Mucosa of gallbladder (tissue), 1 donor: ENCODE measurements at regions not wholly inside any gene's neighbourhood (a gene's known extent, or its start where the extent isn't known, plus 50 kb on each side); places are given as distances from the start of the nearest gene placed in this dataset.

Source experiments
- DNase-seq: peaks from one replicate; pipeline ENCODE4 v3.0.0-alpha.2; 2020; ENCODE audit warnings: low spot score
- donor health status: DM: no; HTN: no; CAD: no.

- no peak for DNase-seq
Measured at GRCh38 chr5:175170899-175171298, 273.1 kb downstream of the DRD1 start.

- no peak for DNase-seq
Measured at GRCh38 chr5:175168882-175169507, 275.0 kb downstream of the DRD1 start.

- DNase-seq, result no peak
Measured at GRCh38 chr5:175166026-175166425, 278.0 kb downstream of the DRD1 start.

GRCh38 chr5:175163586-175164275 lies 280.3 kb downstream of the DRD1 start:
- no peak for DNase-seq

GRCh38 chr5:175162036-175162435 lies 281.9 kb downstream of the DRD1 start:
- no peak for DNase-seq

GRCh38 chr5:175159956-175160355 lies 284.0 kb downstream of the DRD1 start:
- no peak for DNase-seq

- no peak for DNase-seq
Measured at GRCh38 chr5:175148636-175149172, 295.3 kb downstream of the DRD1 start.

- no peak for DNase-seq
Measured at GRCh38 chr5:175146733-175147132, 297.2 kb downstream of the DRD1 start.

- no peak for DNase-seq
Measured at GRCh38 chr5:175141421-175141820, 302.6 kb downstream of the DRD1 start.

- no peak for DNase-seq
Measured at GRCh38 chr5:175133185-175133584, 310.8 kb downstream of the DRD1 start.

GRCh38 chr5:175131432-175131831 lies 312.6 kb downstream of the DRD1 start:
- no peak for DNase-seq

GRCh38 chr5:175129619-175130018 lies 314.4 kb downstream of the DRD1 start:
- no peak for DNase-seq

- no peak for DNase-seq
Measured at GRCh38 chr5:175129121-175129520, 314.9 kb downstream of the DRD1 start.

- DNase-seq, result no peak
Measured at GRCh38 chr5:175124821-175125220, 319.2 kb downstream of the DRD1 start.

- no peak for DNase-seq
Measured at GRCh38 chr5:175124251-175124813, 319.6 kb downstream of the DRD1 start.

GRCh38 chr5:175123542-175123941 lies 320.4 kb downstream of the DRD1 start:
- no peak for DNase-seq

- no peak for DNase-seq
Measured at GRCh38 chr5:175121457-175121856, 322.5 kb downstream of the DRD1 start.

GRCh38 chr5:175120412-175120811 lies 323.6 kb downstream of the DRD1 start:
- no peak for DNase-seq

- DNase-seq, result no peak
Measured at GRCh38 chr5:175118700-175119309, 325.2 kb downstream of the DRD1 start.

- DNase-seq, result no peak
Measured at GRCh38 chr5:175116466-175117048, 327.4 kb downstream of the DRD1 start.

GRCh38 chr5:175115831-175116230 lies 328.2 kb downstream of the DRD1 start:
- no peak for DNase-seq

- no peak for DNase-seq
Measured at GRCh38 chr5:175113947-175114346, 330.0 kb downstream of the DRD1 start.
